Endothelial cell of umbilical vein (primary cell): ENCODE measurements at regions not wholly inside any gene's neighbourhood (a gene's known extent, or its start where the extent isn't known, plus 50 kb on each side); places are given as distances from the start of the nearest gene placed in this dataset.

Experiments used
- BruUV-seq: library from RNA; stranded (reverse); fragments of 400-500 nt; replicated peaks from 2 replicates; lab custom pipeline; 2021; lab: Mats Ljungman, UMichigan
- CTCF ChIA-PET: fragments of 300-600, 350-600 bp; sonication (Branson Sonifier 250); formaldehyde crosslinking; loops from one replicate; lab custom pipeline; 2021; ENCODE audit warnings: antibody characterized with exemption, inconsistent platforms; lab: Charles Lee
- POLR2A ChIA-PET: fragments of 300-600, 350-600 bp; sonication (Branson Sonifier 250); formaldehyde crosslinking; loops from one replicate; lab custom pipeline; 2021; ENCODE audit warnings: antibody characterized with exemption, inconsistent platforms; lab: Charles Lee
- DNase-seq: peaks from one replicate; pipeline ENCODE4 v3.0.0-alpha.2; 2011; ENCODE audit warnings: low read depth, low spot score
- FAIRE-seq: peaks from 2 replicates; lab custom pipeline; 2011; peaks lifted over from hg19 to GRCh38; lab: Jason Lieb, UNC
- H2AFZ ChIP-seq: 2 replicates; pipeline ENCODE4 v1.6.0; 2012; ENCODE audit warnings: low read depth, low read length, control low read depth, inconsistent platforms
- H3K27ac ChIP-seq: 2 replicates; pipeline ENCODE4 v1.5.1; 2011; ENCODE audit warnings: low read depth, mild to moderate bottlenecking, control low read depth, low read length, moderate library complexity; ENCODE audit not compliant: insufficient read depth
- H3K27me3 ChIP-seq, 2 experiments: 2 replicates each; pipeline versions ENCODE4 v1.6.0 to v1.6.1; 2011; ENCODE audit warnings: low read length in 2 of 2, mixed read lengths in 1 of 2; ENCODE audit not compliant: control insufficient read depth in 2 of 2, insufficient read depth in 2 of 2
- H3K36me3 ChIP-seq, 2 experiments: 2 replicates in 1 of 2; 3 replicates in 1 of 2; pipeline ENCODE4 v1.5.1; 2011; ENCODE audit warnings: low read length in 2 of 2, mild to moderate bottlenecking in 1 of 2, moderate library complexity in 1 of 2; ENCODE audit not compliant: control insufficient read depth in 2 of 2, insufficient read depth in 2 of 2; ENCODE audit errors: extremely low read depth in 1 of 2
- H3K4me1 ChIP-seq: 3 replicates; pipeline ENCODE4 v1.5.1; 2011; ENCODE audit warnings: mild to moderate bottlenecking, low read length; ENCODE audit not compliant: control insufficient read depth, insufficient read depth; ENCODE audit errors: extremely low read depth
- H3K4me2 ChIP-seq: 2 replicates; pipeline ENCODE4 v1.6.1; 2011; ENCODE audit warnings: low read length, control low read depth, mixed read lengths; ENCODE audit not compliant: insufficient read depth
- H3K4me3 ChIP-seq, 3 experiments: fragments of 200-600 bp in 1 of 3; sonication (generic), shearing (Covaris generic) in 1 of 3; replicated peaks in 1 of 3; 2 replicates each; pipeline ENCODE4 v1.5.1; 2011 to 2016; ENCODE audit warnings: control low read depth in 3 of 3, low read length in 3 of 3, mild to moderate bottlenecking in 2 of 3, inconsistent platforms in 1 of 3, low read depth in 1 of 3, moderate library complexity in 1 of 3; ENCODE audit not compliant: insufficient read depth in 1 of 3
- H3K79me2 ChIP-seq: 2 replicates; pipeline ENCODE4 v1.6.0; 2012; ENCODE audit warnings: low read length, inconsistent platforms; ENCODE audit not compliant: control insufficient read depth, insufficient read depth
- H3K9ac ChIP-seq: replicated peaks from 2 replicates; pipeline ENCODE3; 2011; ENCODE audit warnings: low read length, control low read depth; ENCODE audit not compliant: insufficient read depth; ENCODE audit errors: extremely low read depth
- H3K9me1 ChIP-seq: replicated peaks from 3 replicates; pipeline ENCODE4 v1.6.0; 2011; ENCODE audit warnings: mild to moderate bottlenecking, low read length; ENCODE audit not compliant: control insufficient read depth, insufficient read depth; ENCODE audit errors: extremely low read depth
- H3K9me3 ChIP-seq: replicated peaks from 2 replicates; pipeline ENCODE4 v1.5.1; 2012; ENCODE audit warnings: low read length, inconsistent platforms; ENCODE audit not compliant: control insufficient read depth, insufficient read depth
- H4K20me1 ChIP-seq: replicated peaks from 2 replicates; pipeline ENCODE3; 2011; ENCODE audit warnings: mild to moderate bottlenecking, low read length; ENCODE audit not compliant: control insufficient read depth, insufficient read depth; ENCODE audit errors: extremely low read depth
- EZH2 ChIP-seq: IDR thresholded peaks from 2 replicates; pipeline ENCODE4 v1.6.1; 2012; ENCODE audit warnings: borderline replicate concordance, low read depth, mild to moderate bottlenecking, moderate library complexity, low read length, inconsistent platforms; ENCODE audit not compliant: severe bottlenecking
- FOS ChIP-seq: IDR thresholded peaks from 2 replicates; pipeline ENCODE4 v1.6.1; 2011; ENCODE audit warnings: mild to moderate bottlenecking, low read length, moderate library complexity, borderline replicate concordance; ENCODE audit not compliant: insufficient read depth
- GATA2 ChIP-seq: IDR thresholded peaks from 2 replicates; pipeline ENCODE4 v1.7.0; 2011; ENCODE audit warnings: low read depth, mild to moderate bottlenecking, moderate library complexity, mixed read lengths, low read length; ENCODE audit not compliant: insufficient read length, insufficient read depth
- JUN ChIP-seq: IDR thresholded peaks from 2 replicates; pipeline ENCODE4 v1.6.1; 2011; ENCODE audit warnings: borderline replicate concordance, low read depth; ENCODE audit not compliant: insufficient read length, insufficient read depth
- MYC ChIP-seq: IDR thresholded peaks from one replicate; pipeline ENCODE4 v1.6.1; 2011; ENCODE audit warnings: mild to moderate bottlenecking, low read depth, low read length
- POLR2A ChIP-seq: IDR thresholded peaks from 2 replicates; pipeline ENCODE4 v1.6.1; 2012; ENCODE audit warnings: low read depth, mild to moderate bottlenecking, control low read depth, low read length
- POLR2AphosphoS5 ChIP-seq: IDR thresholded peaks from 2 replicates; pipeline ENCODE4 v1.6.1; 2012; ENCODE audit warnings: low read depth, mild to moderate bottlenecking, control low read depth, low read length, moderate library complexity; ENCODE audit not compliant: insufficient read depth
- dilution Hi-C: fragments of 300-500 bp; cut with MboI; formaldehyde crosslinking; loops from one replicate; pipeline ENCODE4 v1.15.0; 2019; ENCODE audit warnings: low sequenced_read_pairs; ENCODE audit not compliant: extremely low pct_ligation_motif_present
- intact Hi-C: fragments of 100-400 bp; cut with micrococcal nuclease; formaldehyde crosslinking; loops from one replicate; pipeline ENCODE4 v1.10.0; 2022
- TF ChIP-seq, protein P1 (sequence below): IDR thresholded peaks from 2 replicates; pipeline ENCODE4 v1.6.1; 2011; ENCODE audit not compliant: insufficient read depth, insufficient read length
- TF ChIP-seq, protein P2 (sequence below), 2 donors: IDR thresholded peaks; 1 replicate in 1 of 2; 2 replicates in 1 of 2; pipeline ENCODE4 v1.5.1; 2011; ENCODE audit warnings: low read length in 2 of 2, mild to moderate bottlenecking in 2 of 2, moderate library complexity in 2 of 2, control low read depth in 1 of 2, inconsistent platforms in 1 of 2, low read depth in 1 of 2; ENCODE audit not compliant: insufficient read depth in 1 of 2; ENCODE audit errors: extremely low read depth in 1 of 2

DNA sequence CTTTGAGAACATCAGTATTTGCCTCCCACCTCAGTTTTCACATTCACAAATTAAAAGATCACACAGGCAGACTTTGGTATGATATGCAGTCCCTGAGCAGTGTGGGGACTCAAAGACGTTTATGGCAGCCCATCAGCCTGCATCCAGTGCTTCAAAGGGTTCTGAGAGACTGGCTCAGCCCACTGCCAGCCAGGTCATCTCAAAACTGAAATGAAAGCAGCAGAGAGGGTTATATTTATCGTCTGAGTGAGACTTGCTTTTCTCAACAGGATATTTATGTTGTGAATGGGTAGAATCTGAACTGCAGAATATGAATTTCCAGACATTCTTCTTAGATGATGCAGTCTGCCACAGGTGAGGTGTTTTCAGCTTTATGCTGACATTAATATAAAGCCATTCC is 159.8 kb downstream of the NRN1 start:
- TF ChIP-seq GATA2 (no peak), MYC (no peak), EZH2 (no peak), FOS (no peak), JUN (no peak), POLR2AphosphoS5 (no peak), POLR2A (no peak)
- TF ChIP-seq, protein P1, sequence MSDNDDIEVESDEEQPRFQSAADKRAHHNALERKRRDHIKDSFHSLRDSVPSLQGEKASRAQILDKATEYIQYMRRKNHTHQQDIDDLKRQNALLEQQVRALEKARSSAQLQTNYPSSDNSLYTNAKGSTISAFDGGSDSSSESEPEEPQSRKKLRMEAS, result no peak
- TF ChIP-seq, protein P2, sequence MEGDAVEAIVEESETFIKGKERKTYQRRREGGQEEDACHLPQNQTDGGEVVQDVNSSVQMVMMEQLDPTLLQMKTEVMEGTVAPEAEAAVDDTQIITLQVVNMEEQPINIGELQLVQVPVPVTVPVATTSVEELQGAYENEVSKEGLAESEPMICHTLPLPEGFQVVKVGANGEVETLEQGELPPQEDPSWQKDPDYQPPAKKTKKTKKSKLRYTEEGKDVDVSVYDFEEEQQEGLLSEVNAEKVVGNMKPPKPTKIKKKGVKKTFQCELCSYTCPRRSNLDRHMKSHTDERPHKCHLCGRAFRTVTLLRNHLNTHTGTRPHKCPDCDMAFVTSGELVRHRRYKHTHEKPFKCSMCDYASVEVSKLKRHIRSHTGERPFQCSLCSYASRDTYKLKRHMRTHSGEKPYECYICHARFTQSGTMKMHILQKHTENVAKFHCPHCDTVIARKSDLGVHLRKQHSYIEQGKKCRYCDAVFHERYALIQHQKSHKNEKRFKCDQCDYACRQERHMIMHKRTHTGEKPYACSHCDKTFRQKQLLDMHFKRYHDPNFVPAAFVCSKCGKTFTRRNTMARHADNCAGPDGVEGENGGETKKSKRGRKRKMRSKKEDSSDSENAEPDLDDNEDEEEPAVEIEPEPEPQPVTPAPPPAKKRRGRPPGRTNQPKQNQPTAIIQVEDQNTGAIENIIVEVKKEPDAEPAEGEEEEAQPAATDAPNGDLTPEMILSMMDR (IDR thresholded peaks at IDR 0.05; ENCODE audit: extremely low read depth in 1 of 2, insufficient read depth in 1 of 2, low read depth in 1 of 2, low read length in 2 of 2), result no peak
- FAIRE-seq, result no peak
- no peak overlapping the region for H3K4me2 ChIP-seq
- BruUV-seq, result no TSS peak
- CTCF ChIA-PET, result no interaction called here
- H3K79me2 ChIP-seq, result no peaks in the 10 kb centered on the region
- POLR2A ChIA-PET, result no interaction called here
- no peak overlapping the region for H3K27ac ChIP-seq
- intact Hi-C loops, result no loop called here
- no peak overlapping the region for H3K4me3 ChIP-seq
- H3K4me1 ChIP-seq, result no peaks in the 10 kb centered on the region
- H3K9me1 ChIP-seq, result no peaks in the 10 kb centered on the region
- H3K36me3 ChIP-seq, result no peaks in the 10 kb centered on the region
- dilution Hi-C loops, result no loop called here
- H2AFZ ChIP-seq, result no peak overlapping the region
- no peak overlapping the region for H3K9ac ChIP-seq
- H3K9me3 ChIP-seq, result no peaks in the 10 kb centered on the region
- H4K20me1 ChIP-seq, result no peaks in the 10 kb centered on the region
- H3K27me3 ChIP-seq, result peaks cover 2 to 4% of the 10 kb centered on the region in 2 experiments
- no peak for DNase-seq
